SW 1271 (cell line): ENCODE measurements at regions not wholly inside any gene's neighbourhood (a gene's known extent, or its start where the extent isn't known, plus 50 kb on each side); places are given as distances from the start of the nearest gene placed in this dataset.
"Not testable (repeated sequence)": the region's sequence is repeated elsewhere in the genome, so short reads cannot be mapped to it uniquely, and the experiment has no call there.

Source experiments
- DNase-seq, 2 experiments: peaks; one replicate each; lab custom pipeline; 2025; lab: John Stamatoyannopoulos, UW

DNA sequence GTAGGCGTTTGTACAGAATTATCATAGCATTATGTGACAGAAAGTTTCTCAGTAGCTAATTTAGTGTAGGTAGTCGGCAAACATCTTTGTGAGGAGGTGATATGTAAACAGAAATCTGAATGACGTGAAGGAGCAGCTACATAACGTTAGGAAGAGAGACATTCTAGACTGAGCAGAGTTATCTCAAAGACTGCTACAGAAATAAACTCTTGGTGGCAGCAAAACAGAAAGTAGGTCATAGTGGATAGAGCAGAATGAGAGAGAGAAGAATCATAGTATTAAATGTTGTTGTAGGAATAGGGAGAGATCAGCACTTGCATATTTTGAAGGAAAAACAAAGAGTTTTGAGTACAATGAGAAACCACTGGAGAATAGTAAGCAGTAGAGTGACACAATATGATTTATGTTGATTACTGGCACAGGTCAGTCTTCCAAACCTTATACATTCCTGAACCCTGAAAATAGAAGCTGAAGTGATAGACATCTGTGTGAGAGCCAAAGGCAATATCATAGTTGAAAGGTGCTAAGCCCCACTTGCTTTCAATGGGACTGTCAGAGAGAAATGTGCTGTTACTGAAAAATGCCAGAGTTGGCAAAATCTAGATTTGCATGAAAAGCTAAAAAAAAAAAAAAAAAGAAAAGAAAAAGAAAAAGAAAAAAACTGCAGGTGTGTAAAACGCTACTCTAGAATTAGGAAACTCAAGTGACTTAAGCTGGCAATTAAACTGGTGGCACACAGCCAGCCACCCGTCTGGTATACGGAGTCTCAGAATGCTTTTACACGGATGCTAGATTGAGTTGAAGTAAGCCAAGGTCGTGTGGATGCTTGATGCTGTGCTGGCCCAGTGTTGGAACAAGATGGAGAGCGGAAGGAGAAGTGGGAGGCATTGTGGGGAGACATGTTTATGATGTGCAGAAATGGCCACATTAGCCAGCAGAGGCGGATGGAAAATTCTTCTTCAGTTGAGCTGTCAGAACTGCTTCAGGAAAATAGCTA is 750.2 kb upstream of the HS3ST1 start:
- no peak for DNase-seq

DNA sequence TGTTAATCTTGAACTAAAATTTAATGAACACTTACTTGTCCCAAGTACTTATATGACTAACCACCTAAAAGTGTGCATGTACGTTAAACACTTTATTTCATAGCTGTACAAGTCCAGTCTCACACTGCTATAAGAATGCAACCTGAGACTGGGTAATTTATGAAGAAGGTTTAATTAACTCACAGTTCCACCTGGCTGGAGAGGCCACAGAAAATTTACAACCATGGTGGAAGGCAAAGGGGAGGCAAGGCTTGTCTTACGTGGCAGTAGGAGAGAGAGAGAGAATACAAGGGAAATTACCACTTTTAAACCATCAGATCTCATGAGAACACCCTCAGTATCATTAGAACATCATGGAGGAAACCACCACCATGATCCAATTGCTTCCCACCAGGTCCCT is 748.7 kb upstream of the HS3ST1 start:
- no peak for DNase-seq

DNA sequence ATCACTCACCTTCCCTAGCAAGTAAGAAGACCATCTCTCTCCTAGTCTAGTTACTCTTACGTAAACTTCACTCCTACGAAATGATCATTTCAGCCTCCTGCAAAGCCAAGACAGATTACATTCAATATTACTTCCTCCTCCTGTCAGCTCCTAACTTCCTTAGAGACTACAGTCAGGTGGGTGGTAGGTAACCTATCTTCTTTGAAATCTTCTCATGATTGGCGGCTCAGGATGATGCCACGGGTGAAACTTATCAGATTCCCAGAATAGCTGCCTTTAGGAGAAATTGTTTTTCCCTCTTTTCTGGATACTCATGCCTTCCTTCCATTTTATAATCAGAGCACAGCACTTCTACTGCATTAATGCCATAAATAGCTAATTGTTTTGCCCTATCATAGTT is 744.8 kb upstream of the HS3ST1 start:
- no peak for DNase-seq

DNA sequence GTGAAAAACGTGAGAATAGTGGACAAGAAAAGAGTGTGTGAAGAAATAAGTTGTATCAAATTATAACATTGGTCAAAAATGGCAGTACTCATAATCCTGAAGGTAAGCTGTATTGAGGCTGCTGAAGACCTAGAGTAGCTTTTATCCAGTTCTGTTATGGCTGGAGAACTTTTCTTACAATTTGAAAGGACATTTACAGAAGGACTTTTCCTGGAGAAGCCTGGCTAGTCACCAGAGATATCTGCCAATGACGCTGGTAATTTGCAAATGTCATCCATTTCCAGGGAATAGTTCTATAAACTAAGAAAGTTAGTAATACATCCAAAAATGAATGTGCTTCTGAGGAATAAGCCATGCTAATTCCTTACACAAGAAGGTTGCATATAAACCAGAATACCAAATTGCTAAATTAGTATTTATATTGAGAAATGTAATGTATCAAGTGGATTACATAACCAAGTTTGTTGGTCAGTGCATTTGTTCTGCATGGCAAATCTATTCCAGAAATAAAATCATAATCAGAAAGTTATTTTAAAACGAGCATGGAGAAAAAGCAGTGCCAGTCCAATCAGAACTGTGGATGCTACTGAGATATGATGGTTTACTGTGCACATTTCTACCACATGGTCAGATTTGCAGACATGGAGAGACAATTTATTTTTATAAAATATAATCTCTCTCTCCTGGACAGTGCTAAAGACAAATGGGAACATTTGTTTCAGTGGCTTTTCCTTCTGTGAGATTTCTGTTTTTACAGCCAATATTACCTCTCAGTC is 743.7 kb upstream of the HS3ST1 start:
- no peak for DNase-seq

DNA sequence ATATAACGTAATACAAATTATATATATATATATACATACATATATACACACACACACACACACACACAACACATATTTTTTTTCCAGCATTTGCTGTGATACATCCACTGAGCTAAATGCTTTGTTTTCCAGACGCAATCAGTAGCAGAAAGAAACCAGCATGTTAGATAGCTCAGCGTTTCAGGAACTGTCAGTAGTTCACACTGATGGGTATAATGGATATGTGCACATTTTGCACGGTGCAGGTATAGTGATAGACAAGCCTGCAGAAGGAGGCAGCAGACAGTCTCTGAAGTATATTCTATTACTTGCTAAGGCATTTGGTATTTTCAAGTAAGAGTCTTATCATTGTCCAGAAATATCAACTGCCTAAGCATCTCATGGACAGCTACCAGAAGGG is 741.6 kb upstream of the HS3ST1 start:
- DNase-seq: no peak

DNA sequence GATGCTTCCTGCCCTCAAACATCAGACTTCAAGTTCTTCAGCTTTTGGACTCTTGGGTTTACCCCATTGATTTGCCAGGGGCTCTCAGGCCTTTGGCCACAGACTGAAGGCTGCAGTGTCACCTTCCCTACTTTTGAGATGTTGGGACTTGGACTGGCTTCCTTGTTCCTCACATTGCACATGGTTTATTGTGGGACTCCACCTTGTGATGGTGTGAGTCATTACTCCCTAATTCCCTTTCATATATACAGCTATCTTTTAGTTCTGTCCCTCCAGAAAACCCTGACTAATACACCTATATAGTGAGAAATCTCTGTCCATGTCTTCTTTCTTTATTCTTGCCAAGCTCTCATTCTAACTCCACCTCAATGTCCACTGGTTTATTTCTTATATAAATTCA is 736.9 kb upstream of the HS3ST1 start:
- DNase-seq: no peak

DNA sequence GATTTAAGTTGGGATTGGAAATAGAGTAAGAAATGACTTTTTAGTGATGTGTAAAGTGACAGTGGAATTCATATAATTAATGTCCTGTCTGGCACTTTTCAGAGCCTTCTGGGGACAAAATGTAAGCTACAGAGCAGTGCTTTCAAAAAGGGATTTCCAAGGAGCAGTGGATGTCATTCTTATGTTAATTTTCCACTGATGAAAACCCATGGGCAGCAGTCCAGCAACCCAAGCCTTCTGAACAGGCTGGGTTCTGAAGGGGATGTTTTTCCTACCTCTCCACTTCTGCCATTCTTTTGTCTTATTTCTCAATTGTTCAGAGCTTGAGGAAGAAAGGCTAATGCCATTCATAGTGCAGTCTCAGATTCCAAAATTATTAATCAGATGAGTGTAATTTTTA is 717.6 kb upstream of the HS3ST1 start:
- DNase-seq: no peak

DNA sequence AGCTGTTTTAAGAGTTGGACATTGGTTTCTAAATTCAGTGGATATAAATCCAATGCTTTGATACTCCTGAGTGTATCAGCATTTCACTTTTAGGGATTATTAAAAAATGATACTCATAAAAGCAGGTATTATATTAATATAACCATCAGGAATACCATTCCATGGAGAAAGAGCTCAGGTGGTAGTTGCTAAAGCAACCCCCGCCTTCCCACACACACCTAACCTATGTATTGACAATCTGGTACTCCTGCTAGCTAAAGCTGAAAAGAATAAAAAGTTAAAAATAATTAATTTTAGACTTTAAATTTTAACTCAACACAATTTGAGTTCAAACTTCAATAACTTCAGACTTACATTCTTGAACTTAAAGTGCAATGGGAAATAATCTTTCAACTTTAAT is 717.1 kb upstream of the HS3ST1 start:
- DNase-seq: no peak

DNA sequence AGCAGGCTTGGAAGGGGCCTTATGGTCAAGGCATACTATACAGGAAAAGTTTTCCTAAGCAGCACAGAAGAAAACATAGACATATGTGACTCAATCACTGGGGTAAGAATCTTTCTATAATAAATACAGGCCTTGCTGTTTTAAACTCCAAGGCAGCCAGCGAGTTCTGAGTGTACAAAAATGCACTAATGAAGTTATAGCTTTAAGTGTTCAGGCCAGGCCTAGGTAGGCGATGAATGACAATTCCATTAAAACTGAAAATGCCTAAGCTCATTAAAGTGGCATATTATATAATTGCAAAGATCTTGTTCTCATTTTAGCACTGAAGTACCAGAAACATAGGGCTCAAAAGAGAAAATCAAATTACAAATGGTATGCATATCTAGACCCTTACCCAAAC is 716.4 kb upstream of the HS3ST1 start:
- no peak for DNase-seq

DNA sequence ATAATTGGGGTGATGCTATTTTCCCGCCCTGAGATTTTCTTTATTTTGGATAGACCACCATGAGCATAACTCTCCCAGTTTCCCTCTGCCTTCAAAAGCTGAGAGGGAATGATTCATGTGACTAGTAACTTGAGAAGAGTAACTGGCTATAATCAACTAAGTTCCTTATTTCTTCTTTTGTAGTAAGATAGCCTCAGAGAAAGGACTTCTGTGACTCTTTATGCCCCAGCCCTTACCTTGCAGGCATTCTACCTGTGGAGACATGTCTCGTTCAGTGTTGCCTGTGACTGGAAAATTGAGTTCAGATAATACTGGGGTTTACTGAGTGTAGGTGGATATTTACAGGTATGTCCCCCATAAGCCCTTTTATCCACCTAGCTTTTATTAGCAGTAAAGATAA is 715.4 kb upstream of the HS3ST1 start:
- no peak for DNase-seq

DNA sequence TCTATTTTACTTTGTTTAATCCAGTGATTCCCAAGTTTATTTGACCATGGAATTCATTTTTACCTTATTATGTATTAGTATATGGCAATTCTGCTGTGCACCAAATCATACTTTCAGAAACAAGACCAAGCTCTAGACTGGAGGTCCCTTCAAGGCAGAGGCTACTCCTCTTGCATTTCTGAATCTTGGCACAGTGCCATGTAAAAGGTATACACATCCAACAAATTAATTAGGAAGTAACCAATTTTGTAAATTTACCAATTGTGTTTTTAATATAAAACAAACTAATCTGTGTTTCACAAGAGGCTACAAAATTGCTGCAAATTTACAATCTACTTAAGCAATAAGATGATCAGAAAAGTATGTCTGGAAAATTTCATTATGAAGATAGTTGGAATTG is 712.2 kb upstream of the HS3ST1 start:
- no peak for DNase-seq

DNA sequence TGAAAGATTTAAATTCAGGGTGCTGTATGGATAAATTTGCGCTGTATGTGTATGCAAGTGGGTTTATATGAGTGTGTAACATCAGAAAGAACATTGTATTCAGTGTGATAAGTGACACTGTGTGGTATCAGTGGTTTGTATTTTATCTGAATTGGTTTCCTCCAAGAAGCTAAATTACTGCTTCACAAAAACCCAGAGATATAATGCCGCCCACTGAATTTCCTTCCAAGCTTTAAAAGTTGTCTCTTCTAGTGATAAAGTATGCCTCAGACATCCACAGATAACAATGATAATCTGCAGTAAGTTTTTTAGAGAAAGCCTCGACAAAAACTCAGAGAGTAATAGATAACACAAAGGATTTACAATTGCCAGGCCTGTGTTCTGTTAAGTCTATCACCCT is 710.6 kb upstream of the HS3ST1 start:
- no peak for DNase-seq

DNA sequence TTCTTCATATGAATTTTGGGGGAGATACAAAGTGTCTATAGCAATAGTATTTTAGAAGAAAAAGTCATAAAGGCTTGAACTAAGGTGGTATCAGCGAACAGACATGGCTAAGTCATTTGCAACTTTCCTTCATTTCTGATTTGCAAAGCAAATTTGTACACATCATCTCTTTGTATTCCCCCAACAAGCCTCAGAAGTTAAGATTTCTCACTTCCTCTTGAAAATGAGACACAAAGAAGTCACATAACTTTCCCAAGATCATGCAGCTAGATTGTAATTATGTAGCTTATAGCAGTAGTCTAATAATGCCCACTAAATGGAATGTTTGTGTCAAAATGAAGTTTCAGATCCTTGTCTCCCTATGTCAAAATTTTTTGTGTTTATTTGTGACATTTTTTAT is 709.8 kb upstream of the HS3ST1 start:
- no peak for DNase-seq

DNA sequence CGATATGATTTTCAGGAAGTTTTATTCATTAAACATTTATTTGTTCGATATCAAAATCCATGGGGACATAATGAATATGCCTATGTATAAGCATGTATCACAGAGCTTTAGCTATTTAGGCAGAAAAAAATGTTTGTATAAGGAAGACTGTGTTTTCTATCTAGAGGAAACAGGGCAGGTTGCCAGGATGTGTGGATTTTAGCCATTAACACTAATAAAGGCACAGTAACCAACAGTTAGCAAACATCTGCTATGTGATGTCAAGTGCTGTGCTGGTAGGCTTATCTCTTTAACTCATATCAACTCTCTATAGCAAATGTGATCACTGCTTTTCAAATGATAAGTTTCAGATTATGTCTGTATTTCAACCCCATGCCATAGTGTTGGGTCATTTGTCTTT is 708.9 kb upstream of the HS3ST1 start:
- DNase-seq: no peak

DNA sequence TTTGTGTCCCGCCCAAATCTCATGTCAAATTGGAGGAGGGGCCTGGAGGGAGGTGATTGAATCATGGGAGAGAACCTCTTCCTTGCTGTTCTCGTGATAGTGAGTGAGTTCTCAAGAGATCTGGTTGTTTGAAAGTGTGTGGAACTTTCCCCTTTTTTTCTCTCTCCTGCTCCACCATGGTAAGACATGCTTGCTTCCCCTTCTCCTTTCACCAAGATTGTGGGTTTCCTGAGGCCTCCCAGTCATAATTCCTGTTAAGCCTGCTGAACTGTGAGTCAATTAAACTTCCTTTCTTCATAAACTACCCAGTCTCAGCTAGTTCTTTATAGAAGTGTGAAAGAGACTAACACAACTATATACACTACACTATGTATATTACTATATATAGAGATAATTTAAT is 697.8 kb upstream of the HS3ST1 start:
- DNase-seq: no peak

DNA sequence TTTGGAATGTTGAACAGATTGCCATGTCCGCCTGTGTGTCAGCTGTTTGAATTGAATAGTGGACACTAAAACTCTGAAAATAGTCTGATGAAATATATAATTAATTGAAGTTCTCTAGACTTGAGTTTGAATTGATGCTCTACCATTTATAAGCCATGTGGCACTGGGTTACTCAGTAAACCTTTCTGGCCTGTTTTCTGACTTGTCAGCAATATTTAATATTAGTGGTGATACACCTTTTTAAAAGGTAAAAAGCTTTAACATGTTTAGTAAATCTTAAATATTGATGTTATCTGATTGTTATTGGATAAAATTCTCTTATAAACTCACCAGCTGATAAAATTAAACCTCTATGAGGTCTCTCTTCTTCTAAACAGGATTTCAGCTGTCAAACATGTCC is 695.4 kb upstream of the HS3ST1 start:
- DNase-seq: no peak

DNA sequence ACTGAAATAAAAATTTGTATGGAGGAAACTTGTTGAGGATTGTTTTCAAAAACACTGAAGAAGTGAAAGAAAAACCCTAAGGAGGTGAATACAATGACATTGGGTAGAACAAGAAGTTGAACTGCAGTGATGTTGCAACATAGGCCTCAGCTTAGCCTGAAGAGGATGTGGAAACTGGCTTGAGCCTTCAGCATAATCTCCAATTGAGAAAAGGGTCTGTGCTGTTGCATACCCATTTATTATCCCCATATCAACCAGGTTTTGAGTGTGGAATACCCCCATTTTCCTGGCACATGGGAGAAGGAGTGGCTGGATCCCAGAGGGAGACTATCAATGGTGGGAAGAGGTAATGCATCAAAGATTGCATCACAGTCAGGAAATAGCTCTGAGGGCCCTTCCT is 695.0 kb upstream of the HS3ST1 start:
- no peak for DNase-seq

DNA sequence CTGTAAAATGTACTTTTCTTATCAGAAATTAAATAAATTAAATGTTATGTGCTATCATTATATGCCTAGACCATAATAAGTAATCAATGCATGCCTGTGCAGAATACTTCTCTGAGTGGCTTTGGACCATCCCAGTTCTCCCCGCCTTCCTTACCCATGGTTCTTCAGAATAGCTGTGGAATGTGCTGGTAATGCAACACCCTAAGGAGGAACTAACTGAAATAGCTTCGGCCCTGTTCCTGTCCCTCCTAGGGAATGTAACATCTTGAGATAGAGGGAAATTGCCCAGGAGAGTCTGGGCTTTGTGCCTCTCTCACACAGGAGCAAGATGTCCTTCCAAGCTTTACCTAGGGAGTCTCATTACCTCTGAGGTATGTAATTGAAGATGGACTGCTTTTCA is 693.6 kb upstream of the HS3ST1 start:
- DNase-seq: no peak

DNA sequence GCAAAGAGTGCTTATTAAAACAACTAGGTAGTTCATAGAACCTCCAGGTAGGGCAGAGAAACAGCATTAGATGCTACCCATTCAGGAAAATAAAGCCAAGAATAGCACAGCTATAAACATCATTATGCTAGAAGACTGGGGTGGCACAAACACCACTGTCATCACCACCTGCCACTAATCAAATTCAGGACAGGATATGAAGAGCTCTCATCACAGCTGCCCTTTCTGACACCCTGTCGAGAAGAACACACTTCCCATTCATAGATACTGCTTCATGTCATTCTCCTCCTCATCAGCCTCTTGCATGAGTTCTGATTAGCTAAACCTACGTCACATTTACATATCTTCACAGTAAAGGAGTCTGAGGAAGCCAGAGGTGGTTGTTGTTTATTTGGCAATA is 692.3 kb upstream of the HS3ST1 start:
- no peak for DNase-seq

DNA sequence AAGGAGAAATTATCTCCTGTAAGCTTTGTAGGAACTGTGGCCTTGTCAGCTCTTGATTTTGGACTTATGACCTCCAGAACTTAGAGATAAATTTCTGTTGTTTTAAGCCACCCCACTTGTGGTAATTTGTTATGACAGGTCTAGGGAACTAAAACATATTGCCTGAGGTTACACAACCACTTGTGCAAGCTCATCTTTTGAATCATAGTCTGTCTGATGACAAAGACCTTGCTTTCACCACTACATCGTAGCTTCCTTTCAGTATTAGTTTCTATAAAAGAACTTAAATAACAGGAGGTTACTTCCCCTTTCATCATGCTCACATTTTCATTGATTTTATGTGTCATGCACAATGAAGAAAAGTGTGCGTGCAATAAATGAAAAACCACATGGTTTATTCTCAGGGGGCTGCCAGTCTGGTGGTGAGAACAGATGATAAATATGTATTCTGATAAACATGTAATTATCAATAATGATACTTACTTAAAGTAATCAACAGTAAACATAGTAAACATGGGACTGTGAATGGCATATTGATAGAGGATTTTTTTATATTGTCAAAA is 690.0 kb upstream of the HS3ST1 start:
- DNase-seq: no peak

DNA sequence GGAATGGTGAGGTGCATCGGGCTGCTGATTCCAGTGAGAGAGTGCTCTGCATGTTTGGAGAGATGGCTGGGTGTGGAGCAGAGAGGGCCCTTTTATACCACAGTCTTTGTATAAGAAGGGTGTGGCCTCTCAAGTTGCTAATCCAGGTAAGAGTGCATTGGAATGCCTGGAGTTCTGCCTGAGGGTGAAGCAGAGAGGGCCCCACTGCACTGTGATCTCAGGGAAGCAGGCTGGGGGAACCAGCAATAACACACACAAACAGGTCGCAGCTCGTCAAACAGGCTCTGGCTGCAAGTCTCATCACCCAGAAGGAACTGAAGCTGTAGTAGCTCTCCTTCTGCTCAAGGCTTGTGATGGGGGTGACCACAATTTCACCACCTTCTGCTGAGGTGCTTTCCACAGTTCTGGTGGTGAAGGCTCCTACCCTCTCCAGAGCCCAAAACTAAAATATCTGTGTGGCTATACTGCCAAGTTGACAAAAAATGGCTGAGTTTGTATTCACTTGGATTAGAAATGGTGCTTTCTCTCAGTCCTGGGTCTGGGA is 687.4 kb upstream of the HS3ST1 start:
- no peak for DNase-seq

DNA sequence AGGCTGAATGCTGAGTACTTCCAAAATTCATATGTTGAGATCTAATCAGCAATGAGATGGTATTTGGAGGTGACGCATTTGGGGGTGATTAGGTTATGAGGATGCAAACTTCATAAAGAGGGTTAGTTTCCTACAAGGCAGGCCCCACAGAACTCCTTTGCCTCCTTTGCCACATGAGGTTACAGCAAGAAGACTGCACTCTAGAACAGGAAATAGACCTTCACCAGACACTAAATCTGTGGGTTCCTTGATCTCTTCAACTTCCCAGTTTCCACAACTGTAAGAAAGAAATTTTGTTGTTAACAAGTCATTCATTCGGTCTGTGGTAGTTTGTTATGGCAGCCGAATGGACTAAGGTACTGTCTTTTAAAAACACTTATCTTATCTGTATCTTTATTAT is 681.9 kb upstream of the HS3ST1 start:
- DNase-seq: no peak

DNA sequence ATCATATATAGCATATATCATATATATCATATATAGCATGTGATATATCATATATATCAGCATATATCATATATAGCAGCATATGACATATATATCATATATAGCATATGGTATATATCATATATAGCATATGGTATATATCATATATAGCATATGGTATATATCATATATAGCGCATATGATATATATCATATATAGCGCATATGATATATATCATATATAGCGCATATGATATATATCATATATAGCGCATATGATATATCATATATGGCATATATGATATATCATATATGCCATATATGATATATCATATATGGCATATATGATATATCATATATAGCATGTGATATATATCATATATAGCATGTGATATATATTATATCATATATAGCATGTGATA is 680.4 kb upstream of the HS3ST1 start:
- DNase-seq: not testable (repeated sequence)
